Hepatocyte (in vitro differentiated cells): ENCODE measurements at regions not wholly inside any gene's neighbourhood (a gene's known extent, or its start where the extent isn't known, plus 50 kb on each side); places are given as distances from the start of the nearest gene placed in this dataset.
"Not testable (repeated sequence)": the region's sequence is repeated elsewhere in the genome, so short reads cannot be mapped to it uniquely, and the experiment has no call there.

Experiments used
- DNase-seq: peaks from one replicate; pipeline ENCODE4 v3.0.0-alpha.2; 2016; ENCODE audit warnings: low spot score
- H2AFZ ChIP-seq: fragments of 200-600 bp; sonication (generic); 2 replicates; pipeline ENCODE4 v1.6.0; 2016; ENCODE audit warnings: antibody characterized with exemption, mild to moderate bottlenecking
- H3K27ac ChIP-seq: fragments of 200-600 bp; sonication (generic); 2 replicates; pipeline ENCODE4 v1.5.1; 2016; ENCODE audit warnings: mild to moderate bottlenecking
- H3K27me3 ChIP-seq: fragments of 200-600 bp; sonication (generic); 2 replicates; pipeline ENCODE4 v1.6.1; 2016
- H3K36me3 ChIP-seq: fragments of 200-600 bp; sonication (generic); replicated peaks from 2 replicates; pipeline ENCODE4 v1.5.1; 2016; ENCODE audit warnings: low read depth; ENCODE audit not compliant: insufficient read depth
- H3K4me1 ChIP-seq: fragments of 200-600 bp; sonication (generic); 2 replicates; pipeline ENCODE4 v1.5.1; 2016; ENCODE audit warnings: mild to moderate bottlenecking, moderate library complexity; ENCODE audit not compliant: insufficient read depth
- H3K4me2 ChIP-seq: fragments of 200-600 bp; sonication (generic); 2 replicates; pipeline ENCODE4 v1.6.0; 2016
- H3K4me3 ChIP-seq: fragments of 200-600 bp; sonication (generic); 2 replicates; pipeline ENCODE4 v1.5.1; 2016; ENCODE audit warnings: mild to moderate bottlenecking
- H3K79me2 ChIP-seq: fragments of 200-600 bp; sonication (generic); 2 replicates; pipeline ENCODE4 v1.6.0; 2017; ENCODE audit warnings: mild to moderate bottlenecking
- H3K9me2 ChIP-seq: fragments of 200-600 bp; sonication (generic); replicated peaks from 2 replicates; pipeline ENCODE4 v1.6.0; 2017; ENCODE audit warnings: mild to moderate bottlenecking; ENCODE audit not compliant: insufficient read depth
- H3K9me3 ChIP-seq: fragments of 200-600 bp; sonication (generic); 2 replicates; pipeline ENCODE4 v1.5.1; 2016; ENCODE audit warnings: low read depth, mild to moderate bottlenecking
- H4K20me1 ChIP-seq: fragments of 200-600 bp; sonication (generic); 2 replicates; pipeline ENCODE4 v1.6.0; 2016; ENCODE audit warnings: mild to moderate bottlenecking; ENCODE audit not compliant: insufficient read depth, poor library complexity, severe bottlenecking
- EZH2 ChIP-seq: fragments of 200-600 bp; sonication (generic); IDR thresholded peaks from 2 replicates; pipeline ENCODE4 v1.6.1; 2016; ENCODE audit warnings: antibody characterized with exemption, mild to moderate bottlenecking, borderline replicate concordance
- EZH2phosphoT487 ChIP-seq: fragments of 200-600 bp; sonication (generic); IDR thresholded peaks from one replicate; pipeline ENCODE4 v1.6.1; 2018; ENCODE audit warnings: antibody characterized with exemption, mild to moderate bottlenecking, low read depth, moderate library complexity; ENCODE audit not compliant: unreplicated experiment, severe bottlenecking
- WGBS: methylation state at CpG from one replicate; pipeline ENCODE4 v1.1.6; 2016; ENCODE audit warnings: low lambda C conversion rate; ENCODE audit errors: missing lambda C conversion rate; 5-methylcytosine and 5-hydroxymethylcytosine counted together
- TF ChIP-seq, protein P1 (sequence below): fragments of 200-600 bp; sonication (generic); IDR thresholded peaks from 2 replicates; pipeline ENCODE4 v1.5.1; 2016; ENCODE audit warnings: antibody characterized with exemption, mild to moderate bottlenecking; ENCODE audit not compliant: poor library complexity

DNA sequence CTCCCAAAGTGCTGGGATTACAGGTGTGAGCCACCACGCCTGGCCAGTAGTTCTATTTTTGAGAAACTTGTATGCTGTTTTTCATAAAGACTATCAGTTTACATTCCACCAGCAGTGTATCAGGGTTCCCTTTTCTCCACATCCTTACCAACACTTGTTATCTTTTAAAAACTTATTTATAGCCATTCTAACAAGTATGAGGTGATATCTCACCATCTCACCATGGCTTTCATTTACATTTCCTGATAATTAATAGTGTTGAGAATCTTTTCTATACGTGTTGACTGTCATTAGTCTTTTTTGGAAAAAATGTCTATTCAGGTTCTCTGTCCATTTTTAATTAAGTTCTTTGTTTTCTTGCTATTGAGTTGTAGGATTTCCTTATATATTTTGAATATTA, 416.1 kb downstream of the NEBL start:
- Histone ChIP-seq H3K4me1 (no peaks in the 10 kb centered on the region), H4K20me1 (no peaks in the 10 kb centered on the region), H3K4me2 (no peak overlapping the region), H3K27me3 (no peaks in the 10 kb centered on the region), H3K9me3 (no peaks in the 10 kb centered on the region), H3K27ac (no peak overlapping the region), H3K9me2 (no peaks in the 10 kb centered on the region), H3K4me3 (no peak overlapping the region), H2AFZ (no peak overlapping the region), H3K36me3 (no peaks in the 10 kb centered on the region), H3K79me2 (no peaks in the 10 kb centered on the region)
- no peak for DNase-seq
- WGBS = 96% methylated on average over 2 of the region's 2 CpGs
- TF ChIP-seq EZH2phosphoT487 (no peak), EZH2 (no peak)
- TF ChIP-seq, protein P1, sequence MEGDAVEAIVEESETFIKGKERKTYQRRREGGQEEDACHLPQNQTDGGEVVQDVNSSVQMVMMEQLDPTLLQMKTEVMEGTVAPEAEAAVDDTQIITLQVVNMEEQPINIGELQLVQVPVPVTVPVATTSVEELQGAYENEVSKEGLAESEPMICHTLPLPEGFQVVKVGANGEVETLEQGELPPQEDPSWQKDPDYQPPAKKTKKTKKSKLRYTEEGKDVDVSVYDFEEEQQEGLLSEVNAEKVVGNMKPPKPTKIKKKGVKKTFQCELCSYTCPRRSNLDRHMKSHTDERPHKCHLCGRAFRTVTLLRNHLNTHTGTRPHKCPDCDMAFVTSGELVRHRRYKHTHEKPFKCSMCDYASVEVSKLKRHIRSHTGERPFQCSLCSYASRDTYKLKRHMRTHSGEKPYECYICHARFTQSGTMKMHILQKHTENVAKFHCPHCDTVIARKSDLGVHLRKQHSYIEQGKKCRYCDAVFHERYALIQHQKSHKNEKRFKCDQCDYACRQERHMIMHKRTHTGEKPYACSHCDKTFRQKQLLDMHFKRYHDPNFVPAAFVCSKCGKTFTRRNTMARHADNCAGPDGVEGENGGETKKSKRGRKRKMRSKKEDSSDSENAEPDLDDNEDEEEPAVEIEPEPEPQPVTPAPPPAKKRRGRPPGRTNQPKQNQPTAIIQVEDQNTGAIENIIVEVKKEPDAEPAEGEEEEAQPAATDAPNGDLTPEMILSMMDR = no peak

DNA sequence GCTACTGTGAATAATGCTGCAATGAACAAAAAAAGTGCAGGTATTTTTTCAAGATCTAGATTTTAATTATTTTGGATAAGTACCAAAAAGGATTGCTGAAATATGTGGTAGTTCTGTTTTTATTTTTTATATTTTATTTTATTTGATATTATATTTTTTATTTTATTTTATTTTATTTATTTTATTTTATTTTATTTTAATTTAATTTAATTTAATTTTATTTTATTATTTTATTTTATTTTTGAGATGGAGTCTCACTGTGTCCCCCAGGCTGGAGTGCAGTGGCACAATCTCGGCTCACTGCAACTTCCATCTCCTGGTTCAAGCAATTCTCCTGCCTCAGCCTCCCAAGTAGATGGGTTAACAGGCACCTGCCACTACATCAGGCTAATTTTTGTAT, 416.5 kb downstream of the NEBL start:
- not testable (repeated sequence) for H3K9me3 ChIP-seq, H3K4me1 ChIP-seq, H3K9me2 ChIP-seq, H3K27ac ChIP-seq, H2AFZ ChIP-seq, H3K4me2 ChIP-seq, DNase-seq, H4K20me1 ChIP-seq, H3K36me3 ChIP-seq, H3K79me2 ChIP-seq, H3K4me3 ChIP-seq, H3K27me3 ChIP-seq
- 82% methylated on average over 1 of the region's 1 CpG for WGBS

DNA sequence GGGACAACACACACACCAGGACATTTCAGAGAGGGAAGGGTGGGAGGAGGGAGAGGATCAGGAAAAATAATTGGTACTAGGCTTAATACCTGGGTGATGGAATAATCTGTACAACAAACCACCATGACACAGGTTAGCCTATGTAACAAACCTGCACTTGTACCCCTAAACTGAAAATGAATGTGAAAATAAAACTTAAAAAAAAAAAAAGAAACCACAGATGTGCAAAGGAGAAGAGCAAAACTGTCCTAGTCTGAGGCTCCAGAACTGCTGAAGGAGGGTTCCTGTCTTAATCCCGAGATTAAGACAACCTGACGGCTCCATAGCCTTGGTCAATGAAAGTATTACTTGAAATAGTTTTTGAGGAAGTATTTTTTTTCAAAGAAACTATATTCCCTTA, 423.0 kb downstream of the NEBL start:
- no peak for DNase-seq

DNA sequence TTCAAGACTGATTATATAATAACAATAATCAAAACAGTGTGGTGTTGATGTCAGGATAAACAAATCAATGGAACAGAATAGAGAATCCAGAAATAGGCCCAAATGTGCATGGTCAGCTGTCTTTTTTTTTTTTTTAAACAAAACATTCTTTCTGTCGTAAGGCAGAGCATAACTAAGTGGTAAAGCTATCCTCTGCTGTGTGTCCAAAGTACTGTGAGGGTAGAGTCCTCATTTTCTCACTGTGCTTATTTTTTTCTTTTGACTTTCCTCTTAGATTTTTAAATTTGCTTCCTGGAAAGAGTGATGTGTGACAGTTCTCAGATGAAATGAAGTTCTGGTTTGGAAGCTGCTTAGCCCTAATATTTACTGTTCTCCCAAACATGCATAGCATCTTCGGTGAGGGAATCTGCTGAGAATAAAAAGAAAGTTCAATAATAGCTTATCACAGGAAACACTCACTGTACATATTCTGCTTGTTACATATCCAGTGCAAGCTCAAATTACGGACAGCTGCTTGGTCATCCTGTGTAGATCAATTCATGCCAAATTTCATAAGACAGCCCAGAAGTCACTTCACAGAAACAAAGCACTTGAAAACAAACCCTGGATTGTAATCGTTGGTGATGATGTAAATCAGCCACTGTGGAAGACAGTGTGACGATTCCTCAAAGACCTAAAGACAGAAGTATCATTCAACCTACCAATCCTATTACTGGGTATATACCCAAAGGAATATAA, 423.9 kb downstream of the NEBL start:
- H3K27ac ChIP-seq = no peak overlapping the region
- H3K36me3 ChIP-seq = no peaks in the 10 kb centered on the region
- no peaks in the 10 kb centered on the region for H3K79me2 ChIP-seq
- no peaks in the 10 kb centered on the region for H3K9me3 ChIP-seq
- no peak overlapping the region for H3K4me3 ChIP-seq
- H3K4me2 ChIP-seq = no peak overlapping the region
- H3K9me2 ChIP-seq = no peaks in the 10 kb centered on the region
- DNase-seq = no peak
- no peak overlapping the region for H2AFZ ChIP-seq
- TF ChIP-seq EZH2phosphoT487 (no peak), EZH2 (no peak)
- TF ChIP-seq, protein P1 = no peak
- no peaks in the 10 kb centered on the region for H3K27me3 ChIP-seq
- H3K4me1 ChIP-seq = no peaks in the 10 kb centered on the region
- 80% methylated on average over 5 of the region's 5 CpGs for WGBS
- no peaks in the 10 kb centered on the region for H4K20me1 ChIP-seq

More for the DNA sequence above, 423.0 kb downstream of the NEBL start:
- no peaks in the 10 kb centered on the region for H3K9me2 ChIP-seq
- TF ChIP-seq EZH2phosphoT487 (no peak), EZH2 (no peak)
- TF ChIP-seq, protein P1 = no peak
- no peaks in the 10 kb centered on the region for H3K27me3 ChIP-seq
- H3K4me3 ChIP-seq = no peak overlapping the region
- H3K4me2 ChIP-seq = no peak overlapping the region
- H2AFZ ChIP-seq = no peak overlapping the region
- H3K79me2 ChIP-seq = no peaks in the 10 kb centered on the region
- H4K20me1 ChIP-seq = no peaks in the 10 kb centered on the region
- no peak overlapping the region for H3K27ac ChIP-seq
- 88% methylated on average over 2 of the region's 2 CpGs for WGBS
- no peaks in the 10 kb centered on the region for H3K36me3 ChIP-seq
- H3K4me1 ChIP-seq = no peaks in the 10 kb centered on the region
- no peaks in the 10 kb centered on the region for H3K9me3 ChIP-seq
